Neural cell (in vitro differentiated cells): ENCODE measurements at regions not wholly inside any gene's neighbourhood (a gene's known extent, or its start where the extent isn't known, plus 50 kb on each side); places are given as distances from the start of the nearest gene placed in this dataset.

Source experiments
- CTCF ChIP-seq: fragments of 450-650 bp; IDR thresholded peaks from 2 replicates; pipeline ENCODE4 v1.5.1; 2014; ENCODE audit warnings: antibody characterized with exemption, mild to moderate bottlenecking, moderate library complexity; ENCODE audit not compliant: poor library complexity, severe bottlenecking
- REST ChIP-seq: IDR thresholded peaks from 2 replicates; pipeline ENCODE4 v1.6.1; 2012; ENCODE audit warnings: borderline replicate concordance

GRCh38 chr5:67858471-67859031 is 357.0 kb upstream of the PIK3R1 start:
- no peak for TF ChIP-seq REST
- TF ChIP-seq CTCF: no peak
